Nephron (organoid): ENCODE measurements at regions not wholly inside any gene's neighbourhood (a gene's known extent, or its start where the extent isn't known, plus 50 kb on each side); places are given as distances from the start of the nearest gene placed in this dataset.

Source experiments
- H3K27ac Mint-ChIP-seq, 3 experiments: 2 replicates each; pipeline ENCODE4 v1.8.0; 2020; ENCODE audit warnings: mixed read lengths in 3 of 3, mild to moderate bottlenecking in 2 of 3, moderate library complexity in 1 of 3
- H3K27me3 Mint-ChIP-seq: 2 replicates; pipeline ENCODE4 v1.8.0; 2021; ENCODE audit warnings: low read depth, mild to moderate bottlenecking, moderate library complexity, mixed read lengths
- H3K36me3 Mint-ChIP-seq: 2 replicates; pipeline ENCODE4 v1.8.0; 2020; ENCODE audit warnings: low read depth, mixed read lengths
- H3K4me1 Mint-ChIP-seq: 2 replicates; pipeline ENCODE4 v1.8.0; 2020; ENCODE audit warnings: mixed read lengths
- H3K4me3 Mint-ChIP-seq, 3 experiments: 2 replicates each; pipeline ENCODE4 v1.8.0; 2020; ENCODE audit warnings: mild to moderate bottlenecking in 3 of 3, mixed read lengths in 3 of 3, moderate library complexity in 2 of 3
- H3K9me3 Mint-ChIP-seq: 2 replicates; pipeline ENCODE4 v1.8.0; 2020; ENCODE audit warnings: mixed read lengths
- TF ChIP-seq, protein P1 (sequence below), 3 experiments: fragments of 200-600 bp; sonication (generic); IDR thresholded peaks; one replicate each; pipeline ENCODE4 v1.5.0; 2021; ENCODE audit warnings: antibody characterized with exemption in 3 of 3; ENCODE audit not compliant: unreplicated experiment in 3 of 3

DNA sequence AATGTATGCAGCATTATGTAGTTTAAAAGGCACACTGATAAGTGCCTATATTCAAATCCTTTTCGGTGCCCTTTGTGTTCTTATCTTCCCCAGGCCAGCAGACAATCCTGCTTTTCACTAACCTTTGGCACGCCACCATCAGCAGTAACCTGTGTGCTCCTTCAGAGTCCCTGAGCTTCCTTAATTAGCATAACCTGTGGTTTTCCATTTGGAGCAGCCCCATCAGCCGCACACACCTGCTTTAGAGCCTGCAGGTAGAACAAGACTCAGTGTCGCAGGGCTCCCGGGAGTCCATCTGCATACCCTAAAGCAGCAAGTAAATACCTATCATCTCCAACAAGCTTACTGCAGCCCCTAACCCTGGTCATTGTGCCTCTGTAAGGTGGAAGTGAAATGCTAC, 755.1 kb downstream of the ROBO2 start:
- Mint-ChIP-seq H3K4me3 (no peak overlapping the region), H3K4me1 (peaks cover 7% of the 10 kb centered on the region), H3K27ac (no peak overlapping the region), H3K36me3 (no peaks in the 10 kb centered on the region), H3K9me3 (no peaks in the 10 kb centered on the region), H3K27me3 (no peaks in the 10 kb centered on the region)
- TF ChIP-seq, protein P1, sequence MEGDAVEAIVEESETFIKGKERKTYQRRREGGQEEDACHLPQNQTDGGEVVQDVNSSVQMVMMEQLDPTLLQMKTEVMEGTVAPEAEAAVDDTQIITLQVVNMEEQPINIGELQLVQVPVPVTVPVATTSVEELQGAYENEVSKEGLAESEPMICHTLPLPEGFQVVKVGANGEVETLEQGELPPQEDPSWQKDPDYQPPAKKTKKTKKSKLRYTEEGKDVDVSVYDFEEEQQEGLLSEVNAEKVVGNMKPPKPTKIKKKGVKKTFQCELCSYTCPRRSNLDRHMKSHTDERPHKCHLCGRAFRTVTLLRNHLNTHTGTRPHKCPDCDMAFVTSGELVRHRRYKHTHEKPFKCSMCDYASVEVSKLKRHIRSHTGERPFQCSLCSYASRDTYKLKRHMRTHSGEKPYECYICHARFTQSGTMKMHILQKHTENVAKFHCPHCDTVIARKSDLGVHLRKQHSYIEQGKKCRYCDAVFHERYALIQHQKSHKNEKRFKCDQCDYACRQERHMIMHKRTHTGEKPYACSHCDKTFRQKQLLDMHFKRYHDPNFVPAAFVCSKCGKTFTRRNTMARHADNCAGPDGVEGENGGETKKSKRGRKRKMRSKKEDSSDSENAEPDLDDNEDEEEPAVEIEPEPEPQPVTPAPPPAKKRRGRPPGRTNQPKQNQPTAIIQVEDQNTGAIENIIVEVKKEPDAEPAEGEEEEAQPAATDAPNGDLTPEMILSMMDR (IDR thresholded peaks at IDR 0.05; ENCODE audit: unreplicated experiment in 3 of 3), result no peak

DNA sequence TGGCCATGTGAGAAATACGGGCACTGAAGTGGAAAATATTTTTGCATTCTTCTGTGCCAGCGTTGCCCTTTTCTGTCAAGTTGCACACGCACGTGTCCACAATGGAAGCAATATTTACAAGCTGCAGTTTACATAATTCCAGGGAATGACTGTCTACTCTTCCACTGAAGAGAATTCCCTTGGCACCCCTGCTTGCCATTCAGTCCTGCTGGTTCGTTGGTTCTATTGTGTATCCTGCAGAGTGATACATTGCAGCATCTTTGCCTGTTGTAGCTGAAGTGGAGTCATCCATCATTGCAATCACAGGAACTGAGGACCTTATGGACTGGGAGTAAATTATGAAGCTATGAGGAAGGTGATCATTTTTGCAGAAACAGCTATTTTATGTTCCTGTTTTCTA, 759.4 kb downstream of the ROBO2 start:
- H3K4me3 Mint-ChIP-seq, result no peak overlapping the region
- H3K27ac Mint-ChIP-seq, result peak overlapping the region in 1 of 3 experiments; percentile 79
- TF ChIP-seq, protein P1 (IDR thresholded peaks at IDR 0.05; ENCODE audit: unreplicated experiment in 3 of 3), result no peak
- no peaks in the 10 kb centered on the region for H3K9me3 Mint-ChIP-seq
- no peaks in the 10 kb centered on the region for H3K36me3 Mint-ChIP-seq
- H3K27me3 Mint-ChIP-seq, result no peaks in the 10 kb centered on the region
- H3K4me1 Mint-ChIP-seq, result peaks cover 26% of the 10 kb centered on the region

DNA sequence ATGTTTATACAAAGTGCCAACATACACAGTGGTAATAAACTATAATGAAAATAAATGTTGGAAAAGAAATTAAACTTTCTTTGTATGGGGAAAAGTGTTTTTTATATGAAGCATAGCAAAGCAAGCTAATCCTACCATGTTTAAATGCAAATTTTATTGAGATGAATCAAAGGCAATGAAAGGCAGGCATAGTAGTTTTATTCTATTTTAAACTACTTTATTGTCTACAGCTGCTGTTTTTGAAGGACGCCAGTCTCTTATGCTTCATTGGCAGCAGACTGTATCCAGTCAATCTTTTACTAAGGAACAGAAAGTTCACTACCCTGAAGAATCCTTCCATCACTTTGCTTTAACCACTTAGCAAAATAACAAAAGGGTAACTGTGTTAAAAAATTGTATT, 761.0 kb downstream of the ROBO2 start:
- H3K4me3 Mint-ChIP-seq, result no peak overlapping the region
- TF ChIP-seq, protein P1 (IDR thresholded peaks at IDR 0.05; ENCODE audit: unreplicated experiment in 3 of 3), result no peak
- no peaks in the 10 kb centered on the region for H3K36me3 Mint-ChIP-seq
- H3K9me3 Mint-ChIP-seq, result no peaks in the 10 kb centered on the region
- H3K27me3 Mint-ChIP-seq, result no peaks in the 10 kb centered on the region
- H3K4me1 Mint-ChIP-seq, result peaks cover 26% of the 10 kb centered on the region
- peak overlapping the region; percentile 61 to 78 (median 77) for H3K27ac Mint-ChIP-seq

DNA sequence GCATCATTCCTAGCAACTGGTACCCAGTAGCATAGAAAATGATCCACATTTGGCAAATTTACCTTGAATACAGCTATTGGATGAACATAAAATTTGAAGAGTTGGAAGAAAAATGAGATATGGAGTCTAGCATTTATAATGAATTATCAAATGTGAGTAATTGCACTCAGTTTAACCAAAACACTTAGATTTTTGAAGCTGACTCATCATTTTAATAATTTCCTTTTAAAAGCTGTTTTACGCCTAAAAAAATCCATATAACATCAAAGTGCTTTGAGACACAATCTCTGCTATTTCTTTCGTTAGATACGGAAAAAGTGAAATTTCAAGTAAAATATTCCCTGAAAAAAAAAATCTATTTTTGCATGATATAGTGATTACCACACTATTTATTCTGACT, 767.4 kb downstream of the ROBO2 start:
- no peak overlapping the region for H3K27ac Mint-ChIP-seq
- peaks cover 1% of the 10 kb centered on the region for H3K4me1 Mint-ChIP-seq
- TF ChIP-seq, protein P1 (IDR thresholded peaks at IDR 0.05; ENCODE audit: unreplicated experiment in 3 of 3), result no peak
- H3K4me3 Mint-ChIP-seq, result no peak overlapping the region
- H3K27me3 Mint-ChIP-seq, result no peaks in the 10 kb centered on the region
- peaks cover 4% of the 10 kb centered on the region for H3K9me3 Mint-ChIP-seq
- no peaks in the 10 kb centered on the region for H3K36me3 Mint-ChIP-seq

DNA sequence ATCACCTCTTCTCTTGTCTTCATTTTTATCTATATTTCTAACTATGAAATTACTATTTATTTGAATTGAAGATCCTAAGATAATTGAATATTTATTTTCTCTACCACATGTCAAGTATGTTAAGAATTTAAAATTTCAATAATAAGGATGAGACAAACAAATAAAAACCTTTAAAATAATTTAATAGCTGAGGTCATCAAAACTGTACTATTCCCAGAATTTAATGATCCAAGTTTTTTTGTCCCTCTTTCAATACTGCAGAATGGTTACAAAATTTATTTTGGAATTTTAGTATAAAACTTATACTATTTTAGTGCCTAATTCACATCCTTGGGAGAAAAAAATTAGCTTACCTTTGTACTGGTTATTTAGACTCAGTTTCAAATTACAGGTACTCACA, 774.9 kb downstream of the ROBO2 start:
- peaks cover 4% of the 10 kb centered on the region for H3K9me3 Mint-ChIP-seq
- no peak overlapping the region for H3K4me3 Mint-ChIP-seq
- H3K27me3 Mint-ChIP-seq, result no peaks in the 10 kb centered on the region
- TF ChIP-seq, protein P1 (IDR thresholded peaks at IDR 0.05; ENCODE audit: unreplicated experiment in 3 of 3), result no peak
- no peaks in the 10 kb centered on the region for H3K4me1 Mint-ChIP-seq
- H3K27ac Mint-ChIP-seq, result no peak overlapping the region
- no peaks in the 10 kb centered on the region for H3K36me3 Mint-ChIP-seq

DNA sequence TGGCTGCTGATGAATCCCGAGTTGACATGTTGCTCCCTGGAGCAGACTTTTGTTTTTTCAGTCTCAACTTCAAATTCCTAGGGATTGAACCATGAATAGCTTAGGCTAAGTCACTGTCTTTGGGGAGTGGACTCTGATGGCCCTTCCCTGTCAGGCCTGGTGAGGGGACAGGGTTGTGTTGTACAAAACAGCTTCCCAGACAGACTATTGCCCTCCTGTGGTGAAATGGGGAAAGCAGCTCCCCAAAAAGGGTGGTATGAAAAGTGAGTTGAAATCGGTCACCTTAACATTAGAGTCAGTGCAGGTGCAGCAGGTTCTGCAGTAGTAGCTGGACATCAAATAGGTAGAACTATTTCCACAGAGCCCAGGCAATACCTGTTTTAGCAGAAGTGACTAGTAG, 775.6 kb downstream of the ROBO2 start:
- no peak overlapping the region for H3K4me3 Mint-ChIP-seq
- no peaks in the 10 kb centered on the region for H3K4me1 Mint-ChIP-seq
- H3K36me3 Mint-ChIP-seq, result no peaks in the 10 kb centered on the region
- no peaks in the 10 kb centered on the region for H3K27me3 Mint-ChIP-seq
- TF ChIP-seq, protein P1 (IDR thresholded peaks at IDR 0.05; ENCODE audit: unreplicated experiment in 3 of 3), result peak in 1 of 3 experiments; percentile 21
- peaks cover 4% of the 10 kb centered on the region for H3K9me3 Mint-ChIP-seq
- no peak overlapping the region for H3K27ac Mint-ChIP-seq
